Activated B cell treated with CpG ODN at 0.5 μM for 24 hours (primary cell): ENCODE measurements at regions not wholly inside any gene's neighbourhood (a gene's known extent, or its start where the extent isn't known, plus 50 kb on each side); places are given as distances from the start of the nearest gene placed in this dataset.
"Not testable (repeated sequence)": the region's sequence is repeated elsewhere in the genome, so short reads cannot be mapped to it uniquely, and the experiment has no call there.

Experiments used
- ATAC-seq: fragments of 200-7000 bp; cut with Tn5 transposase; one replicate; pipeline ENCODE4 v1.10.0; 2021; ENCODE audit warnings: low read depth, mild to moderate bottlenecking, moderate library complexity
- CTCF ChIA-PET: fragments of 350-600 bp; sonication (Branson Sonifier 250); formaldehyde crosslinking; loops from one replicate; lab custom pipeline; 2021; ENCODE audit warnings: antibody characterized with exemption; lab: Charles Lee
- POLR2A ChIA-PET: fragments of 350-600 bp; sonication (Branson Sonifier 250); formaldehyde crosslinking; loops from one replicate; lab custom pipeline; 2021; ENCODE audit warnings: antibody characterized with exemption; lab: Charles Lee
- DNase-seq: peaks from one replicate; pipeline ENCODE4 v3.0.0; 2022
- H3K27ac Mint-ChIP-seq: one replicate; pipeline ENCODE4 v1.8.0; 2020; ENCODE audit warnings: mixed read lengths
- H3K27me3 Mint-ChIP-seq: one replicate; pipeline ENCODE4 v1.8.0; 2021; ENCODE audit warnings: mixed read lengths
- H3K36me3 Mint-ChIP-seq: one replicate; pipeline ENCODE4 v1.8.0; 2021; ENCODE audit warnings: low read depth, mixed read lengths
- H3K4me1 Mint-ChIP-seq: one replicate; pipeline ENCODE4 v1.8.0; 2021; ENCODE audit warnings: mixed read lengths
- H3K4me3 Mint-ChIP-seq: one replicate; pipeline ENCODE4 v1.8.0; 2020; ENCODE audit warnings: mild to moderate bottlenecking, mixed read lengths
- H3K9me3 Mint-ChIP-seq: one replicate; pipeline ENCODE4 v1.8.0; 2020; ENCODE audit warnings: mixed read lengths
- intact Hi-C: fragments of 100-400 bp; cut with micrococcal nuclease; formaldehyde crosslinking; loops from one replicate; pipeline ENCODE4 v1.15.1; 2024

- H3K27me3 Mint-ChIP-seq, H3K9me3 Mint-ChIP-seq, intact Hi-C loops, H3K27ac Mint-ChIP-seq, H3K36me3 Mint-ChIP-seq, H3K4me1 Mint-ChIP-seq, H3K4me3 Mint-ChIP-seq, POLR2A ChIA-PET, ATAC-seq, CTCF ChIA-PET, DNase-seq: not testable (repeated sequence)
Observed at GRCh38 chr1:83403500-83403899, 595.4 kb downstream of the TTLL7 start.

DNA sequence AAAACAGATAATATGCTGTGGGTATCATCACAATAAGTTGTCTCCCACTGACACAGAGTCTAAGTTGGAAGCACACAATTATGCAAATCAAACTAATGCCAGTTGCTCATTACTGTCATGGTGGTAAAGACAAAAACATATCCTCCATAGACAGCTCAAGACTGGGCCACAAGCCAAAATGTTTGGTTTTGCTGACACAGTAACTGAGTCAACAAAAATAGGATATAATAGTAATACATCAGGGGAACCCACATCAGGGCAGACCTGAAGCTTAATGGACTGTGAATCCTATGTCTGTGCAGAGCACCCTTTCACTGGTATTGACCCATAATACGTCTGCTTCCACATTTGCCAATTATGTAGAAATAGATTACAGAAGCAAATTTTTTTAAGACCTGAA lies 597.8 kb downstream of the TTLL7 start:
- H3K27ac Mint-ChIP-seq, POLR2A ChIA-PET, intact Hi-C loops, DNase-seq, ATAC-seq, H3K36me3 Mint-ChIP-seq, H3K4me1 Mint-ChIP-seq, H3K9me3 Mint-ChIP-seq, H3K4me3 Mint-ChIP-seq, CTCF ChIA-PET, H3K27me3 Mint-ChIP-seq: not testable (repeated sequence)

GRCh38 chr1:83400173-83400572 lies 598.8 kb downstream of the TTLL7 start:
- H3K4me3 Mint-ChIP-seq, ATAC-seq, DNase-seq, H3K27ac Mint-ChIP-seq, H3K27me3 Mint-ChIP-seq, H3K9me3 Mint-ChIP-seq, CTCF ChIA-PET, H3K4me1 Mint-ChIP-seq, intact Hi-C loops, POLR2A ChIA-PET, H3K36me3 Mint-ChIP-seq: not testable (repeated sequence)

- ATAC-seq, POLR2A ChIA-PET, CTCF ChIA-PET, H3K27me3 Mint-ChIP-seq, H3K9me3 Mint-ChIP-seq, H3K4me3 Mint-ChIP-seq, H3K27ac Mint-ChIP-seq, intact Hi-C loops, H3K36me3 Mint-ChIP-seq, H3K4me1 Mint-ChIP-seq, DNase-seq: not testable (repeated sequence)
Observed at GRCh38 chr1:83398125-83398524, 600.8 kb downstream of the TTLL7 start.

DNA sequence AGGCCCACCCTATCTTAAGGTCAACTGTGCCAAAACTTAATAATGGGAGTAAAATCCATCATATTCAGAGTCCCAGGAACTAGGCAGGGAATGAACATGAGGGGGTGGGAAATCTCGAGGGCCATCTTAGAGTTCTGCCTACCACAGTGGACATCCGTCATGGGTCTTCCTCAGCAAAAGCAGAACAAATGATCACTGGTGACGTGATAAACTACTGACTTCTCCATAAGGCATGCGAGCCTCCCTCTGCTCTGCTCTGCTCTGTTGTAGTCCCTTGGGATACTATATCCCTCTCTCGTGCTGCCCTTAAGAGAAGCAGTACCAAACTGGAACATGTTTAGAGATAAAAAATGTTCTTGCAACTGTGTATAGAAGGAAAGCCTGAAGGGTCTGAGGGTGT lies 603.8 kb downstream of the TTLL7 start:
- ATAC-seq, H3K36me3 Mint-ChIP-seq, DNase-seq, H3K9me3 Mint-ChIP-seq, H3K27me3 Mint-ChIP-seq, CTCF ChIA-PET, H3K4me1 Mint-ChIP-seq, H3K4me3 Mint-ChIP-seq, POLR2A ChIA-PET, intact Hi-C loops, H3K27ac Mint-ChIP-seq: not testable (repeated sequence)

DNA sequence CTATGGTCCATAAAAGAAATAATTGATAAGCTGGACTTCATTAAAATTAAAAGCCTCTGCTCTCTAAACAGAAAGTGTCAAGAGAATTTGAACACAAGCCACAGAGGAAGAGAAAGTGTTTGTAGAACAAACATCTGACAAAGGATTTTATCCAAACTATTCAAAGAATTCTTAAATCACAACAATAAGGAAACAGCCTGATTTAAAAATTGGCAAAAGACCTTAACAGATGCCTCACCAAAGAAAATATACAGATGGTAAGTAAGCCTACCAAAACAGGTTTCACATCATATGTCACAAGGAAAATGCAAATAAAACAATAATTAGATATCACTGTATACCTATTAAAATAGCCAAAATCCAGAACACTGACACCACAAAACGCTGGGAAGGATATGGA lies 612.0 kb downstream of the TTLL7 start:
- CTCF ChIA-PET, result not testable (repeated sequence)

GRCh38 chr1:83383107-83383506 lies 615.8 kb downstream of the TTLL7 start:
- ATAC-seq, intact Hi-C loops, H3K27me3 Mint-ChIP-seq, POLR2A ChIA-PET, CTCF ChIA-PET, DNase-seq, H3K36me3 Mint-ChIP-seq, H3K27ac Mint-ChIP-seq, H3K4me3 Mint-ChIP-seq, H3K4me1 Mint-ChIP-seq, H3K9me3 Mint-ChIP-seq: not testable (repeated sequence)

More for the DNA sequence above, 612.0 kb downstream of the TTLL7 start:
- H3K4me1 Mint-ChIP-seq, ATAC-seq, H3K27ac Mint-ChIP-seq, H3K36me3 Mint-ChIP-seq, H3K4me3 Mint-ChIP-seq, POLR2A ChIA-PET, H3K9me3 Mint-ChIP-seq, H3K27me3 Mint-ChIP-seq, DNase-seq, intact Hi-C loops: not testable (repeated sequence)

- ATAC-seq, H3K9me3 Mint-ChIP-seq, H3K27me3 Mint-ChIP-seq, H3K36me3 Mint-ChIP-seq, H3K4me3 Mint-ChIP-seq, DNase-seq, CTCF ChIA-PET, intact Hi-C loops, H3K27ac Mint-ChIP-seq, POLR2A ChIA-PET, H3K4me1 Mint-ChIP-seq: not testable (repeated sequence)
Observed at GRCh38 chr1:83373018-83373417, 625.9 kb downstream of the TTLL7 start.

DNA sequence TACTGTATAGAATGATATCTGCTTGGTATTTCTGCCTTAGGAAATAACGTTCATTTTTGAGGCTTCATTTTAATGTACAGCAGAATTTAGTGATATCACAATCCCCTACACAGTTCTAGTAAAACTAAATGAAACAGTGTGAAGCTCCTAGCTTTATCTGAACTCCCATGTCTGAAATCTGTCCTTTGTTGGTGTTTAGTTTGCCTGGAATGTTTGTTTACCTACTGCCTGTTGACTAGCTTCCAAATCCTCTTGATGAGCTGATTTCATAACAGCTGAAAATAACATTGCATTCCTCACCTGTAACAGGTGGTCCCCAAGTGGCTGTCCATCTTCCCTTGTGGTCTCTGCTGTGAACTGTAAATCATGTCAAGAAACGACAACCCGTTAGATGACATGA lies 629.1 kb downstream of the TTLL7 start:
- H3K4me1 Mint-ChIP-seq, H3K27me3 Mint-ChIP-seq, POLR2A ChIA-PET, ATAC-seq, intact Hi-C loops, H3K4me3 Mint-ChIP-seq, H3K9me3 Mint-ChIP-seq, H3K36me3 Mint-ChIP-seq, CTCF ChIA-PET, DNase-seq, H3K27ac Mint-ChIP-seq: not testable (repeated sequence)

DNA sequence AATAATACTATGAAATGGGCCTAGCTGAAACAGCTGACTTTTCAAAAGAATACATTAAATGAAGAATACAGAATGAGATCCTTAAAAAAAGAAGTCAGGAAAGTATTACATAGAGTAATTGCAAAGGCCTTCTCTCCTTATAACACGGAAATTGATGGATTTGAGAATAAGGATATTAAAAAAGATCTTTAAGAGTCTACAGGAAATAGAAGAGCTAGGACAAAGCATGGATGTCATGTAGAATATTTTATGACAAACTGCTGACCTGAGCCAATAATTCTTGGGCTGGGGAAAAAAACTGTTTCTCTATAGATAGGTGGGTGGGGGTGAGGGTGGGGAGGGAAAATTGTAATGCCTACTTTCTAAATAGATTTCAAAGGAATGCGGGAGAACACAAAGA lies 633.6 kb downstream of the TTLL7 start:
- H3K27ac Mint-ChIP-seq, H3K4me3 Mint-ChIP-seq, DNase-seq, H3K4me1 Mint-ChIP-seq, POLR2A ChIA-PET, intact Hi-C loops, H3K36me3 Mint-ChIP-seq, H3K9me3 Mint-ChIP-seq, CTCF ChIA-PET, ATAC-seq, H3K27me3 Mint-ChIP-seq: not testable (repeated sequence)

DNA sequence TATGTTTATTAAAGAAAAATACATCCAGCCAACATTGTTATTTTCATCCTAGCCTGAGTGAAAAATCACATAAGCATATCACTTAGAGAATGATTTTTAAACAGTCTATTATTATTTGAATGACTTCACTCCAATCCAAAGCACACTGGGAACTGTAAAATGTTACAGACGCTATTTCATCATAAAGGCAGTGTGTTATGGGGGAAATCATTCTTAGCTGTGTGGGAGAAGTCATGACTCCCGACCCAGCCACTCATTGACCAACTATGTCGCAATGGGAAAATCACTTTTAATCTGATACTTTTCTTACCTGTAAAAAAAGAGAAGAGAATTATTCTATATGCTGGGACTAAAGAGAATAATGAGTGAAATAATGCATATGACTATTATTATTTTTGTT lies 653.6 kb downstream of the TTLL7 start:
- CTCF ChIA-PET, H3K4me1 Mint-ChIP-seq, intact Hi-C loops, DNase-seq, H3K36me3 Mint-ChIP-seq, POLR2A ChIA-PET, ATAC-seq, H3K27ac Mint-ChIP-seq, H3K9me3 Mint-ChIP-seq, H3K27me3 Mint-ChIP-seq, H3K4me3 Mint-ChIP-seq: not testable (repeated sequence)

GRCh38 chr1:83343767-83344166 lies 655.2 kb downstream of the TTLL7 start:
- H3K36me3 Mint-ChIP-seq, H3K27me3 Mint-ChIP-seq, POLR2A ChIA-PET, H3K9me3 Mint-ChIP-seq, ATAC-seq, H3K4me3 Mint-ChIP-seq, H3K4me1 Mint-ChIP-seq, CTCF ChIA-PET, intact Hi-C loops, H3K27ac Mint-ChIP-seq, DNase-seq: not testable (repeated sequence)

GRCh38 chr1:83342995-83343394 lies 655.9 kb downstream of the TTLL7 start:
- H3K9me3 Mint-ChIP-seq, CTCF ChIA-PET, H3K4me1 Mint-ChIP-seq, POLR2A ChIA-PET, H3K4me3 Mint-ChIP-seq, DNase-seq, H3K27me3 Mint-ChIP-seq, ATAC-seq, H3K36me3 Mint-ChIP-seq, H3K27ac Mint-ChIP-seq, intact Hi-C loops: not testable (repeated sequence)
